Upper lobe of left lung (tissue), 4 donors: ENCODE measurements at regions not wholly inside any gene's neighbourhood (a gene's known extent, or its start where the extent isn't known, plus 50 kb on each side); places are given as distances from the start of the nearest gene placed in this dataset.

Experiments used
- CTCF ChIP-seq, 6 experiments: fragments of 450-650 bp in 4 of 6; fragments of 200-600 bp in 2 of 6; sonication (generic) in 2 of 6; IDR thresholded peaks; one replicate each; pipeline ENCODE4 v1.5.1; 2016 to 2019; ENCODE audit warnings: antibody characterized with exemption in 6 of 6
- EP300 ChIP-seq, 4 donors: sonication (generic); formaldehyde crosslinking; IDR thresholded peaks; one replicate each; pipeline ENCODE4 v1.5.1; 2017; ENCODE audit warnings: antibody characterized with exemption in 4 of 4, control low read depth in 2 of 4
- POLR2A ChIP-seq, 4 donors: fragments of 450-650 bp; IDR thresholded peaks; one replicate each; pipeline ENCODE4 v1.5.1; 2016 to 2017; ENCODE audit warnings: antibody characterized with exemption in 4 of 4, mild to moderate bottlenecking in 2 of 4
- POLR2AphosphoS5 ChIP-seq, 2 donors: sonication (generic); formaldehyde crosslinking; IDR thresholded peaks; one replicate each; pipeline ENCODE4 v1.5.1; 2017; ENCODE audit warnings: antibody characterized with exemption in 2 of 2

DNA sequence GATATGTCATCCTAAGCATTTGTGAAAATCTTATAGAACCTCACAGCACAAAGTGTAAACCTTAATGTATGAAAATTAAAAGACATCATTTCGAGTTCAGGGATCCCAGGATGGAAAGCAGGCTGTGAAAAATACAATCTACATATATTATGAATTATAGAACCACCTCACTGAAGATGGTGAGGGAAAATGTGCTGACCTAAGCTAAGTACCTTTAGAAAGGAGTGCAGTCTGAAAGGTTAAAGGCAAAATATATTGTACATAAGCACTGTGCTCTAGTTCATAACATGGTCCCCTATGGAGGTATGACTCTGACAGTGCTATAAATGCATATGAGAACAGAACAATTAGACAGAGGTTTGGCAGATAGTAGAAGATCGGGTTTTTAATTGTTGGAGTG, 368.6 kb downstream of the TMA16 start:
- no peak for TF ChIP-seq POLR2A (IDR thresholded peaks at IDR 0.05)
- TF ChIP-seq CTCF (IDR thresholded peaks at IDR 0.05), result no peak
- no peak for TF ChIP-seq POLR2AphosphoS5 (IDR thresholded peaks at IDR 0.05)
- no peak for TF ChIP-seq EP300 (IDR thresholded peaks at IDR 0.05)
